H1 (cell line): ENCODE measurements at regions not wholly inside any gene's neighbourhood (a gene's known extent, or its start where the extent isn't known, plus 50 kb on each side); places are given as distances from the start of the nearest gene placed in this dataset.

Experiments used
- HDAC6 ChIP-seq: IDR thresholded peaks from one replicate; pipeline ENCODE4 v1.7.1; 2012; ENCODE audit warnings: low read depth, mild to moderate bottlenecking, inconsistent platforms, low read length, moderate library complexity
- YY1 ChIP-seq: IDR thresholded peaks from 2 replicates; pipeline ENCODE4 v1.6.1; 2011; ENCODE audit warnings: low read depth, mild to moderate bottlenecking, low read length

DNA sequence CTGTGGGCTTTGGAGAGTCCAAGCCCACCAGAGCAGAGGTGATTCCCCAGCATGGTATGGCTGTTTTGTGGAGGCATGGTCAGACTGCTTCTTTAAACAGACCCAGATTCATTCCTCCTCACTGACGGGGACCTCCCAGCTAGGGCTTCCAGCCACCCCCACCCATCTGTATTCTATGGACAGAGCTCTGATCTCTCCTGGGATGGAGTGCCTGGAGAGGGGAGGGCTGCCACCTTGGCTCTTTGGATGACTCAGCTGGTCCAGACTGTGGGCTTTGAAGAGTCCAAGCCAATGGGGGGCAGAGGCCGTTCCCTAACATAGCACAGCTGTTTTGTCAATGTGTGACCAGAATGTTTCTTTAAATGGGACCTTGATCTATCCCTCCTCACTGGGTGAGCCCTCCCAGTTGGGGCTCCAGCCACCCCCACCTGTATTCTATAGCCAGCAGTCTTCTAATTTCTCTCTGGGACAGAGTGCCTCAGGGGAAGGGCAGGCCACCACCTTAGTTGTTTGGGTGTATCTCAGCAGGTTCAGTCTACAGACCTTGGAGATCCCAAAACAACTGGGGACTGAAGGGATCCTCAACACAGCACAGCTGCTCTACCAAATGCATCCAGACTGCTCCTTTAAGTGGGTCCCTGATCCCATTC is 122.0 kb upstream of the OSTN start (continued):
- TF ChIP-seq YY1 (no peak), HDAC6 (no peak)
